Stimulated activated naive CD4-positive, alpha-beta T cell treated with Interleukin-2 at 50 U/mL for 16 hours (primary cell): ENCODE measurements at regions not wholly inside any gene's neighbourhood (a gene's known extent, or its start where the extent isn't known, plus 50 kb on each side); places are given as distances from the start of the nearest gene placed in this dataset.
"Not testable (repeated sequence)": the region's sequence is repeated elsewhere in the genome, so short reads cannot be mapped to it uniquely, and the experiment has no call there.

ENCODE experiments used
- DNase-seq: peaks from one replicate; lab custom pipeline; 2025; lab: John Stamatoyannopoulos, UW

- DNase-seq, result no peak
Observed at GRCh38 chr5:163789870-163790269, 284.5 kb downstream of the MAT2B start.

DNA sequence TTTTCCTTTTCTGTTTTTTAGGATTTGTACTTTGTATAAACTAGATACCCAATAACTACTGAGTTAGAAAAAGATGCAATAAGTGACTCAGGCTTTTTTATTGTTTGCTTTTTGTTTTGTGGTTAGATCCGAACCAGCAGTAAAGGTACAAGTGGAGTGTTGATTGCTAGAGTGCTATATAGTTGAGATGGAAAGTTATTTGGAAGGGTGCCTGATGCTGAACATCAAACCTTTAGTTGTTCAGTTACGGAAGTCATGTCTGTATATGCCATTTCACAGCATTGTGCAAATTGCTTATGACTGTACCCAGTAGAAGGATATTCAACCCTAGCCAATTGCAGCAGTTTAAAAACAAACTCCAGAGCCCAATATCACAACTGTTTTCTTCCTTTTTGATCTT lies 285.1 kb downstream of the MAT2B start:
- no peak for DNase-seq

DNA sequence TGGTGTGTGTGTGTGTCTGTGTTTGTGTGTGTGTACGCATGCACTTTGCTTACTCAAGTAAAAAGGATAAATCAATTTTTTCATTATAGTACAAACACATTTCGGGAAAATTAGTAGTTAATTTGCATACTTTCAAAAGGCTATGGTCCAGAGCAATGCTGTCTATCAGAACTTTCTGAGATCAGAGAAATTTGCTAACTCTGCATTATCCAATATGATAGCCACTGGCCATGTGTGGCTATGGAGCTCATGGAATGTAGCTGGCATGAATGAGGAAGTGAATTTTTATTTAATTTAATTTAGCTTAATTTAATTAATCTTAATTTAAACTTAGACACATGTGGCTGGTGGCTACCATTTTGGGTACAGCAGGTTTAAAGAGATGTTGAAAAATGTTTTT lies 289.6 kb downstream of the MAT2B start:
- DNase-seq, result no peak

- DNase-seq, result no peak
Observed at GRCh38 chr5:163807781-163808180, 302.4 kb downstream of the MAT2B start.

GRCh38 chr5:163809473-163809872 lies 304.1 kb downstream of the MAT2B start:
- no peak for DNase-seq

DNA sequence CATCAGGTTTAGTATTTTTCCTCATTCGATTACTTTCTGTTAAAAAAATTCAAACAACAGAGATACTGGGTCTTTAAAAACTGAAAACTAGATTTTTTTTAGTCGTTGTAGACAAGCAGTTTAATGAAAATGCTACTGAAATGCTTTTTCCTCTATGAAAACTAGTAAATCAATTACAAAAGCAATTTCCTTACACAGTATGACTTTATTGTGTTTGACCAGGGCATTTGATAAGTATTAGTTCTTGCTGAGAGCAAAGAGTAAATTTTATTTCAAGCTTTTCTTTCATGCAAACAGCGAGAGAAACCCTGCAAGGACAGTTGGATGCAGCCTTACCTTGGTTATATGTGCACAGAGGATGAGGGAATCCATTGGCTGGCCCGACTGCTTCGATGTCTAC lies 308.5 kb downstream of the MAT2B start:
- no peak for DNase-seq

- DNase-seq, result no peak
Observed at GRCh38 chr5:163815240-163815791, 309.9 kb downstream of the MAT2B start.

DNA sequence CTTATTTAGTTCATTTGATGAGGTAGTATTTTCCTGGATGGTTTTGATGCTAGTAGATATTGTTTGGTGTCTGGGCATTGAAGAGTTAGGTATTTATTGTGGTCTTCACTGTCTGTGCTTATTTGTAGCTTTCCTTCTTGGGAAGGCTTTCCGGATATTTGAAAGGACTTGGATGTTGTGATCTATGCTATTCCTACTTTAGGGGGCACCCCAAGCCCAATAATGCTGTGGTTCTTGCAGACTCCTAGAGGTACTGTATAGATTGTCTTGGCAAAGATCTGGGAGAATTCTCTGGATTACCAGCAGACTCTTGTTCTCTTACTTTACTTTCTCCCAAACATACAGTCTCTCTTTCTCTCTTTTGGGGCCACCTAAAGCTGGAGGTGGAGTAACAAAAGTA lies 315.7 kb downstream of the MAT2B start:
- DNase-seq, result no peak

- no peak for DNase-seq
Observed at GRCh38 chr5:163822548-163822947, 317.1 kb downstream of the MAT2B start.

DNA sequence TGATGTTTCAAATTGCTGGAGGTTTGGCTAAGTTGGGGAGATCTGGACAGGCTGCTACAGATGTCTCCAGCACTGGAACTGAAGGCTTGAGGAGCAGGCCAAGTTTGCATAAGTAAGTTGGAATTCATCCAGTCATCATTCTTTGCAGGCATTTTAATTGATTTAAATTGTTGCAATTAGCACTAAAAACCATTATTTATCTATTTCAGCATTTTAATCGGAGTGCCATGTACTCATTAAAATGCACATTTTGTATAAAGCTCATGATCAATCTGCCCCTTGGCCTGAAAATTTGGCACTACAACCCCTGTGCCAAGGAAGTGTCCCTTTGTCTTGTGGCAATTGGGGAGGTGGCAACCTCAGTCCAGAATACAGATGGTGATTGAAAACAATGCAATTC lies 320.2 kb downstream of the MAT2B start:
- no peak for DNase-seq

- DNase-seq, result no peak
Observed at GRCh38 chr5:163826201-163826600, 320.8 kb downstream of the MAT2B start.

GRCh38 chr5:163832155-163832554 lies 326.7 kb downstream of the MAT2B start:
- DNase-seq, result no peak

GRCh38 chr5:163838738-163839137 lies 333.3 kb downstream of the MAT2B start:
- DNase-seq, result no peak

DNA sequence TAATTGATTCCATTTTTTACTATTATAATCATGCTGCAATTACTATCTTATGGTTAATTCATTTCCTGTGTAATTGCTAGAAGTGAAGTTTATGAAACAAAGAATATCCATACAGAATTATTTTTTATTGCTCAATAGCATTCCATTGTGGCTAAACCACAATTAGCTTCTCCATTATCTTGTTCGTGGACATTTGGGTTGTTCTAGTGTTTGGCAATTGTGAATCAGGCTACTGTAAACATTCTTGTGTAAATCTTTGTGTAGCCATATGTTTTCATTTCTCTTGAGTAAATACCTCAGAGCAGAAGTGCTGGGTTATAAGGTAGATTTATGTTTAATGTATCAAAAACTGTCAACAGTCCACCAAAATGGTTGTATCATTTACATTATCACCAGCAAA lies 341.1 kb downstream of the MAT2B start:
- no peak for DNase-seq

DNA sequence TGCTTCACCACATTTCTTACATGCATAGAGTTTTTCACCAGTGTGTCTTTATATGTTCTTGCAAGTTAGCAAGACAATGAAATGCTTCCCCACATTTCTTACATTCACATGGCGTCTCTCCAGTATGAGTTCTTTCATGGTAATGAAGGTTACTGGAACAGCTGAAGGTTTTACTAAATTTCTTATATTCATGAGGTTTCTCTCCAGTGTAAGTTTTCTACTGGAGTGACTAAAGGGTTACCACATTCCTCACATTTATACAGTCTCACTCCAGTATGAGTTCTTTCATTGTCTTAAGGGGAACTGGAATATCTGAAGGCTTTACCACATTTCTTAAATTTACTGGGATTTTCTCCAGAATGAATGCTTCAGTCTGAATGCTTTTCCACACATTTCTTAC lies 350.3 kb downstream of the MAT2B start:
- DNase-seq, result no peak

- no peak for DNase-seq
Observed at GRCh38 chr5:163861670-163862069, 356.3 kb downstream of the MAT2B start.

GRCh38 chr5:163867324-163867723 lies 361.9 kb downstream of the MAT2B start:
- no peak for DNase-seq

DNA sequence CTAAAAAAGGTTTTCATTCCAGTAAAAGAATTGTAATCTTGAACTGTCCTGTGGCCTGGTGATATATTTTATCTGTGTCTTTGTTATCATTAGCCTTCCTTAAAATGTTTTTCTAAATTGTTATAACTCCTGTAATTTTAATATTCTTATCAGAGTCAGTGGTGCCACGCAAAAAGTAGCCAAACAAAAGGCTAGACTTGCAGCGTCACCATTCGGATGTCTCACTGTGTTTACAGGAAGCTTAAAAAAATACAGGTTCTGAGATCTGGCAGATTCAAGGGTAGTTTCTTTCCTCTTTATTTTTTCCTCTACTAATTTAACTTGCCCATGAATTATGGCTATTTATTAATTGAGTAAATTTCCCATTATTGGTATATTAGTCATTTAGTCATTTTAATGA lies 362.3 kb downstream of the MAT2B start:
- DNase-seq, result no peak

GRCh38 chr5:163869581-163869980 lies 364.2 kb downstream of the MAT2B start:
- DNase-seq, result no peak

DNA sequence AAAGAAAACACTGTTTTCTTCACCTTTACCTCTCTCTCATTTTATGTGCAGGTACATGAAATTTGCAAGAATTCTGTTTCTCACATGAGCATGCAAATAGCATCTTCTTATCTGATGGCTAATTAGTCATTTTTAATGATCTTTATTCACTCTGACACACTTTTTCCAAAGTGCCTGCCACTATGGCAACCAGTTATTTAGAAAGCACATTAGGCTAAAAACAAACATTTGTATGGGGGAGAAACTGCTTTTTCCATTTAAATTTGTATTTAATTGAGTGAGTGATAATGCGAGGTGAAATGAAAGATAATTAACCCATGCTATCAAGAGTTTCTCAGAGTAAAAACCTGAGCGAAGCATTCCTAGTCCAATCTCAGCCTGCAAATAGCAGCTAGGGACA lies 365.0 kb downstream of the MAT2B start:
- no peak for DNase-seq

- DNase-seq, result no peak
Observed at GRCh38 chr5:163874431-163874830, 369.0 kb downstream of the MAT2B start.

- not testable (repeated sequence) for DNase-seq
Observed at GRCh38 chr5:163874912-163875311, 369.5 kb downstream of the MAT2B start.

- no peak for DNase-seq
Observed at GRCh38 chr5:163877865-163878264, 372.4 kb downstream of the MAT2B start.

DNA sequence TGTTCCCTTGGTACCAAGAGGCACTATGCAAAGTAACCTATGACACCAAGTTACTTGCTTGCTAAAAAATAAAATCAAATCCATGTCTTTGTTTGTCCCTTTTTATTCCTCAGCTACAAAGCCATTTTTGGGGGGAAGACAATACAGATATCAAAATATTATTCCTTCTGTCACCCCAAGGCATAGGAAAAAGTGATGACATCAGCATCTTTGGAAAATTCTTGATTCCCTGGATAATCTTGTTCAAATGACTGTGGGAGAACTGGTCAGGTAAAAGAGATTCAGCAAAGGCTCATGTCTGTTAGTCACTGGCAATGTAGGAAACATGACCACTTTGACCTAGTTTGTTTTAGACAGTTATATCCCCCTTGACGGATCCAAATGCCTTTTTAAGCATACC lies 373.1 kb downstream of the MAT2B start:
- no peak for DNase-seq

DNA sequence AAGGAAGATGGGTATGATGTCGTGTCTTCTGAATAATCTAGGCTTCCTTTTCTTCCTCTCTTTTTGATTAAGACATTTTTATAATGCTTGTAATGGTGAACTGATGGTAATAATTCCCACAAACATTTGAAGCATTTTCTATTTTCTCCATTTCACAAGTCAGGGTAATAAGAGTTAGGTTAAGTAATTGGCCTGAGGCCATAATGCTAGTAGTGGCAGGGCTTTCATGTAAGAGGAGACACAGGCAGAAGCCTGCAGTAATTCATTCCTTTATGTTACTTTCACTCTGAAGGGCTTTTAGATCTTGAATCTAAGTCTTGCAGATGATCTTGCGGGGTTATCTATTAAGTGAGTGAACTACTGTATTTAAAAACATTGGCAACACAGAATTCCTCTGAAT lies 374.9 kb downstream of the MAT2B start:
- DNase-seq, result no peak
